ENCODE measurements at regions not wholly inside any gene's neighbourhood (a gene's known extent, or its start where the extent isn't known, plus 50 kb on each side); places are given as distances from the start of the nearest gene placed in this dataset.

DNA sequence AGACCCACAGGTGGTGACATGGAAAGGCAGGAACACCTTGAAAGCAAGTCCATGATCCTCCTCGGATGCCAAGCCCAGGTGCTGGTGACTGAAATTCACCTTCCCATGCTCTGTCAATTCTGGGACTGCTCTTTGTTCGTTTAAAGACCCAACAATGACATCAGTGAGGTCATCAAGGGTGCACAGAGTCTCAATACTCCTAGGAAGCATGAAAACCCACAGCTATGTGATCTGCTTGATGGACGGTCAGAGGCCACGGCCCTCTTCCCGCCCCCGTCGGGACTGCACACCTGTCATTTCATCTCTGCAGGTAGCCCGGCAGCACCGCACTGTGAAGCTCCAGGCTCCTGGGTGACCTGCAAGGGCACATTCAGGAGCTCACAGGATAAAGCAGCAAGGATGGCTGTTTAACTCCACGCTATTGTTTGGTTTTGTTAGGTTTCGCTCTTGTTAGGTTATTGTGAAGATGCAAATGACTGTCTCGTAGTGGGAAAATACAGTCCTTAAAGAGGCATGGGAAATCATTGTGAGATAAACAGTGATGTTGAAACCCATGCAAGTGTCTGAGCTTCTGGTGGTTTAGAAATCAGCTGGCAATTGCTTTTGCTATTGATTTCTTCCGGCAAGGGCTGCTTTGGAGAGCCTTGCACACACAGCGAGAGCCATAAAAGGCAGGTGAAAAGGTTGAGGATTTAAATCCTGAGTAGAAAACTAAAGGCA is 124.8 kb upstream of the AJAP1 start:
- Histone ChIP-seq H3K4me2 (ENCODE audit: insufficient read depth, low read length) (no peak overlapping the region), H3K79me2 (ENCODE audit: insufficient read depth, low read length) (no peaks in the 10 kb centered on the region), H4K20me1 (ENCODE audit: insufficient read depth, low read length) (no peaks in the 10 kb centered on the region), H3K4me1 (ENCODE audit: insufficient read depth, low read length) (no peaks in the 10 kb centered on the region), H3K36me3 (ENCODE audit: insufficient read depth, low read length) (no peaks in the 10 kb centered on the region), H3K27ac (ENCODE audit: low read depth, low read length) (no peak overlapping the region), H2AFZ (ENCODE audit: low read length) (no peak overlapping the region), H3K9me3 (ENCODE audit: low read depth, low read length) (no peaks in the 10 kb centered on the region), H3K4me3 (ENCODE audit: insufficient read depth, low read length) (no peak overlapping the region), H3K27me3 (ENCODE audit: insufficient read depth, low read length) (no peaks in the 10 kb centered on the region)
- no peak for DNase-seq (ENCODE audit: insufficient read length, low spot score, missing footprints)
- TF ChIP-seq, protein P1, sequence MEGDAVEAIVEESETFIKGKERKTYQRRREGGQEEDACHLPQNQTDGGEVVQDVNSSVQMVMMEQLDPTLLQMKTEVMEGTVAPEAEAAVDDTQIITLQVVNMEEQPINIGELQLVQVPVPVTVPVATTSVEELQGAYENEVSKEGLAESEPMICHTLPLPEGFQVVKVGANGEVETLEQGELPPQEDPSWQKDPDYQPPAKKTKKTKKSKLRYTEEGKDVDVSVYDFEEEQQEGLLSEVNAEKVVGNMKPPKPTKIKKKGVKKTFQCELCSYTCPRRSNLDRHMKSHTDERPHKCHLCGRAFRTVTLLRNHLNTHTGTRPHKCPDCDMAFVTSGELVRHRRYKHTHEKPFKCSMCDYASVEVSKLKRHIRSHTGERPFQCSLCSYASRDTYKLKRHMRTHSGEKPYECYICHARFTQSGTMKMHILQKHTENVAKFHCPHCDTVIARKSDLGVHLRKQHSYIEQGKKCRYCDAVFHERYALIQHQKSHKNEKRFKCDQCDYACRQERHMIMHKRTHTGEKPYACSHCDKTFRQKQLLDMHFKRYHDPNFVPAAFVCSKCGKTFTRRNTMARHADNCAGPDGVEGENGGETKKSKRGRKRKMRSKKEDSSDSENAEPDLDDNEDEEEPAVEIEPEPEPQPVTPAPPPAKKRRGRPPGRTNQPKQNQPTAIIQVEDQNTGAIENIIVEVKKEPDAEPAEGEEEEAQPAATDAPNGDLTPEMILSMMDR (IDR thresholded peaks at IDR 0.05; ENCODE audit: extremely low read depth, low read depth, low read length), result no peak

DNA sequence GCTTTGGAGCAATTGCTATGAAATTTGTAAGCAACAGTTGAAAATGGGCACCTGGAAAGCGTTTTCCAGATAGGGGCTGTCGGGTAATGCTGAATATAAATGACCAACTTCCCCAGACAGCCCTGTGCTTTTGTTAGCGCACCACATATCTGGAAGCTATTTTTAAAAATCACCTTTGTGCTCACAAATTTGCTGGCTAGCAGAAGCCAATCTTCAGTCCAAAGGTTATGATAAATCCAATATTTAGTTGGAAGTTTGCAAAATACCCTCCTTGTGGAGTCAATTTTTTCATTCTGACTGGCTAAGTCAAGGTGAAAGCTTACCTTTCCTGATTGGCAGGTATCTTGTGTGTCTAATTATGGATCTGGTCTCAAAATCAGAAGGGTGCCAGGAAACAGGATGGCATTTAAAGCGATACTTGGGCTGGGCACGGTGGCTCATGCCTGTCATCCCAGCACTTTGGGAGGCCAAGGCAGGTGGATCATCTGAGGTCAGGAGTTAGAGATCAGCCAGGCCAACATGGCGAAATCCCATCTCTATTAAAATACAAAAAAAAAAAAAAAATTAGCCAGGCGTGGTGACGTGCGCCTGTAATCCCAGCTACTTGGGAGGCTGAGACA is 124.1 kb upstream of the AJAP1 start:
- TF ChIP-seq, protein P1 (IDR thresholded peaks at IDR 0.05; ENCODE audit: extremely low read depth, low read depth, low read length), result no peak
- no peak for DNase-seq (ENCODE audit: insufficient read length, low spot score, missing footprints)
- Histone ChIP-seq H3K79me2 (ENCODE audit: insufficient read depth, low read length) (no peaks in the 10 kb centered on the region), H3K27ac (ENCODE audit: low read depth, low read length) (no peak overlapping the region), H4K20me1 (ENCODE audit: insufficient read depth, low read length) (no peaks in the 10 kb centered on the region), H2AFZ (ENCODE audit: low read length) (no peak overlapping the region), H3K36me3 (ENCODE audit: insufficient read depth, low read length) (no peaks in the 10 kb centered on the region), H3K27me3 (ENCODE audit: insufficient read depth, low read length) (no peaks in the 10 kb centered on the region), H3K9me3 (ENCODE audit: low read depth, low read length) (no peaks in the 10 kb centered on the region), H3K4me2 (ENCODE audit: insufficient read depth, low read length) (no peak overlapping the region), H3K4me1 (ENCODE audit: insufficient read depth, low read length) (no peaks in the 10 kb centered on the region), H3K4me3 (ENCODE audit: insufficient read depth, low read length) (no peak overlapping the region)

DNA sequence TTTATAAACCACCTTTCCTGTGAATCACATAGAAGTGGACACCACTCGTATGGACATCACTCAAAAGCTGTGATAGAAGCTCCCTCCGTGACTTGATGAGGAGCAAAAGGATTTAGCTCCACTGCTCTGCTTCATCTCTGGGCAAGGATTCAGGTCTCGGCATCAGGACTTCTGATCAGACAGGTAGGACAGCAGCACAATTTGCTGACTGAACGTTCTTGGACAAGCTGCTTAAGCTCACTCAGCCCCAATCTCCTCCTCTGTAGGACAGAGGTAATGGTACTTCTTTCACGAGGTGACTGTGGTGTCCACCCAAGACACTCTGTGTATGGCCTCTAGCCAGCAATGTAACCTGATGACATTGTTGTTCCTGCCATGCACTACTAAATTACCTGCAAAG is 122.6 kb upstream of the AJAP1 start:
- Histone ChIP-seq H3K4me3 (ENCODE audit: insufficient read depth, low read length) (no peak overlapping the region), H2AFZ (ENCODE audit: low read length) (no peak overlapping the region), H3K79me2 (ENCODE audit: insufficient read depth, low read length) (no peaks in the 10 kb centered on the region), H3K27me3 (ENCODE audit: insufficient read depth, low read length) (no peaks in the 10 kb centered on the region), H3K27ac (ENCODE audit: low read depth, low read length) (no peak overlapping the region), H3K9me3 (ENCODE audit: low read depth, low read length) (no peaks in the 10 kb centered on the region), H3K4me1 (ENCODE audit: insufficient read depth, low read length) (no peaks in the 10 kb centered on the region), H3K4me2 (ENCODE audit: insufficient read depth, low read length) (no peak overlapping the region), H3K36me3 (ENCODE audit: insufficient read depth, low read length) (no peaks in the 10 kb centered on the region), H4K20me1 (ENCODE audit: insufficient read depth, low read length) (no peaks in the 10 kb centered on the region)
- TF ChIP-seq, protein P1 (IDR thresholded peaks at IDR 0.05; ENCODE audit: extremely low read depth, low read depth, low read length), result no peak
- DNase-seq (ENCODE audit: insufficient read length, low spot score, missing footprints), result no peak

DNA sequence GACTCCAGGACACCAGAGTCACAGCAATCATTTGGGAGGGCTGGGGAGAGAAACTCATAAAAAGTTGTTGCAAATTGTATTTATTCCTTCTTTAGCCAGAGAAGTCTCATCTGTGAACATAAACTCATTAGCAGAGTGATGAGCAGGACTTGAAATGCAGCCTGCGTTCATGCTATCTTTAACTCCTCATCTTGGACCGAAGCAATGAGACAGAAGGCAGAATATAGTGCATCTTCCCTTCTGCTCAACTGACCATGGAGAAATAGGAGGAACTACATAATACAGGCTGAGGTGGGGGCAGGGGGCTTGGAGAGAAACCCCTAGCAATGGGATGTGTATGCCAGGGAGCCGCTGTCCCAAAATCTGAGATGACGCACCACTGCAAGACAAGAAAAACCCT is 121.8 kb upstream of the AJAP1 start:
- Histone ChIP-seq H3K27ac (ENCODE audit: low read depth, low read length) (no peak overlapping the region), H3K79me2 (ENCODE audit: insufficient read depth, low read length) (no peaks in the 10 kb centered on the region), H3K27me3 (ENCODE audit: insufficient read depth, low read length) (no peaks in the 10 kb centered on the region), H2AFZ (ENCODE audit: low read length) (no peak overlapping the region), H3K36me3 (ENCODE audit: insufficient read depth, low read length) (no peaks in the 10 kb centered on the region), H3K4me3 (ENCODE audit: insufficient read depth, low read length) (no peak overlapping the region), H4K20me1 (ENCODE audit: insufficient read depth, low read length) (no peaks in the 10 kb centered on the region), H3K9me3 (ENCODE audit: low read depth, low read length) (no peaks in the 10 kb centered on the region), H3K4me2 (ENCODE audit: insufficient read depth, low read length) (no peak overlapping the region), H3K4me1 (ENCODE audit: insufficient read depth, low read length) (no peaks in the 10 kb centered on the region)
- TF ChIP-seq, protein P1 (IDR thresholded peaks at IDR 0.05; ENCODE audit: extremely low read depth, low read depth, low read length), result no peak
- no peak for DNase-seq (ENCODE audit: insufficient read length, low spot score, missing footprints)

All from osteoblast (primary cell).